ENCODE measurements at regions not wholly inside any gene's neighbourhood (a gene's known extent, or its start where the extent isn't known, plus 50 kb on each side); places are given as distances from the start of the nearest gene placed in this dataset.
"Not testable (repeated sequence)": the region's sequence is repeated elsewhere in the genome, so short reads cannot be mapped to it uniquely, and the experiment has no call there.

- no peak for DNase-seq
These were observed 162.3 kb downstream of the CPEB2 start for GRCh38 chr4:15164571-15164970.

- no peak for DNase-seq
These were observed 165.5 kb downstream of the CPEB2 start for GRCh38 chr4:15167743-15168142.

GRCh38 chr4:15168759-15169158 lies 166.5 kb downstream of the CPEB2 start:
- DNase-seq: no peak

GRCh38 chr4:15171725-15172124 lies 169.4 kb downstream of the CPEB2 start:
- no peak for DNase-seq

- DNase-seq: no peak
These were observed 171.0 kb downstream of the CPEB2 start for GRCh38 chr4:15173251-15173650.

- DNase-seq: not testable (repeated sequence)
These were observed 171.9 kb downstream of the CPEB2 start for GRCh38 chr4:15174168-15174567.

- DNase-seq: not testable (repeated sequence)
These were observed 177.6 kb downstream of the CPEB2 start for GRCh38 chr4:15179842-15180241.

- DNase-seq: no peak
These were observed 180.4 kb downstream of the CPEB2 start for GRCh38 chr4:15182600-15183220.

GRCh38 chr4:15186149-15186548 lies 183.9 kb downstream of the CPEB2 start:
- no peak for DNase-seq

GRCh38 chr4:15186806-15187205 lies 184.5 kb downstream of the CPEB2 start:
- no peak for DNase-seq

GRCh38 chr4:15188605-15189539 lies 186.6 kb downstream of the CPEB2 start:
- DNase-seq: peak; percentile 12

- no peak for DNase-seq
These were observed 192.2 kb downstream of the CPEB2 start for GRCh38 chr4:15194520-15194919.

- no peak for DNase-seq
These were observed 194.7 kb downstream of the CPEB2 start for GRCh38 chr4:15197005-15197404.

- no peak for DNase-seq
These were observed 195.9 kb downstream of the CPEB2 start for GRCh38 chr4:15198070-15198727.

GRCh38 chr4:15201782-15202181 lies 199.5 kb downstream of the CPEB2 start:
- DNase-seq: no peak

GRCh38 chr4:15202481-15202880 lies 200.2 kb downstream of the CPEB2 start:
- DNase-seq: no peak

- not testable (repeated sequence) for DNase-seq
These were observed 204.2 kb downstream of the CPEB2 start for GRCh38 chr4:15206526-15206925.

- no peak for DNase-seq
These were observed 211.2 kb downstream of the CPEB2 start for GRCh38 chr4:15213302-15213970.

GRCh38 chr4:15215109-15215508 lies 212.7 kb upstream of the C1QTNF7 start:
- no peak for DNase-seq

GRCh38 chr4:15226203-15226602 lies 201.6 kb upstream of the C1QTNF7 start:
- no peak for DNase-seq

- peak; percentile 82 for DNase-seq
These were observed 196.4 kb upstream of the C1QTNF7 start for GRCh38 chr4:15231265-15232091.

Measured in inflammatory macrophage treated with lipopolysaccharide for 4 hours (primary cell).